HG02981 (cell line): ENCODE measurements at regions not wholly inside any gene's neighbourhood (a gene's known extent, or its start where the extent isn't known, plus 50 kb on each side); places are given as distances from the start of the nearest gene placed in this dataset.

Source experiments
- ATAC-seq: cut with Tn5 transposase; IDR thresholded peaks from one replicate; pipeline ENCODE4 v1.9.1; 2021; ENCODE audit warnings: mild to moderate bottlenecking, moderate library complexity; ENCODE audit not compliant: unreplicated experiment

DNA sequence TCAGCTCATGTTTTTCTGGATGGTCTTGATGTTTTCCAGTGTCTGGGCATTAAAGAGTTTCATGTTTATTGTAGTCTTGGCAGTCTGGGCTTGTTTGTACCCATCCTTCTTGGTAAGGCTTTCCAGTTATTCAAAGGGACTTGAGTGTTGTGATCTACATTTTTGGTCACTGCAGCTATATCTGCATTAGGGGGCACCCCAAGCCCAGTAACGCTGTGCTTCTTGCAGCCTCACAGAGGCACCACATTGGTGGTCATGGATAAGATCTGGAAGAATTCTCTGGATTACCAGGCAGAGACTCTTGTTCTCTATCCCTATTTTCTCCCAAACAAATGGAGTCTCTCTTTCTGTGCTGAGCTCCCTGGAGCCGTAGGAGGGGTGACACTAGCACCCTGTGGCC is 451.5 kb upstream of the FAT3 start:
- ATAC-seq = no peak

DNA sequence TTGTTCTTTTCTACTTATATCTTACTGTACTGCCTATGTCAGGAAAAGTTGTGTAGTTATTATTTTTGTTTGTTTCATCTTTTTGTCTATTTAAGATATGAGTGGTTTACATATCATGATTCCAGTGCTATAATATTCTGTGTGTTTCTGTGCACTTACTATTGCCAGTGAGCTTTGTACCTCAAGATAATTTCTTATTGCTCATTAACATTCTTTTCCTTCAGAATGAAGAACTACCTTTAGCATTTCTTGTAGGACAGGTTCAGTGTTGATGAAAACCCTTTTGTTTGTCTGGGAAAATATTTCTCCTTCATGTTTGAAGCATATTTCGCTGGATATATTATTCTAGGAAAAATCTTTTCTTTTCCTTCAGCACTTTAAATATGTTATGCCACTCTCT is 452.7 kb upstream of the FAT3 start:
- ATAC-seq = no peak

- ATAC-seq = no peak
Measured at GRCh38 chr11:91768783-91769182, 455.8 kb upstream of the FAT3 start.

DNA sequence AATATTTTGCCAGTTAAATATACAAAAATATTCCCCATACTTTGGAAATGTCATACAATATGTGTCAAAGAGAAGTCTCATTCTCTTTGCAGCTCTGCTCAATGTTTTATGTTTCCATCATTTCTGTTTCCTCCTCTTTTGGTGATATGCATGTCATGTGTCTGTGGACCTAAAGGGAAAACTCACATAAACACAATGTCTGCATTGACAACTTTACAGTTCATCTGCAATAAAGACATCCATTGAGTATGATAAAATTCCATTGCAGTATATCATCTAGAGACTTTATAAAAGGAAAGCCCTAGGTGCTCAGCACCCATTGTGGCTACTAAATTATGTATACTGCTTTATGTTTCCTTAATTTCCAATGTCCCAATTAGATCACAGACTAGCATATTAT is 461.3 kb upstream of the FAT3 start:
- no peak for ATAC-seq

DNA sequence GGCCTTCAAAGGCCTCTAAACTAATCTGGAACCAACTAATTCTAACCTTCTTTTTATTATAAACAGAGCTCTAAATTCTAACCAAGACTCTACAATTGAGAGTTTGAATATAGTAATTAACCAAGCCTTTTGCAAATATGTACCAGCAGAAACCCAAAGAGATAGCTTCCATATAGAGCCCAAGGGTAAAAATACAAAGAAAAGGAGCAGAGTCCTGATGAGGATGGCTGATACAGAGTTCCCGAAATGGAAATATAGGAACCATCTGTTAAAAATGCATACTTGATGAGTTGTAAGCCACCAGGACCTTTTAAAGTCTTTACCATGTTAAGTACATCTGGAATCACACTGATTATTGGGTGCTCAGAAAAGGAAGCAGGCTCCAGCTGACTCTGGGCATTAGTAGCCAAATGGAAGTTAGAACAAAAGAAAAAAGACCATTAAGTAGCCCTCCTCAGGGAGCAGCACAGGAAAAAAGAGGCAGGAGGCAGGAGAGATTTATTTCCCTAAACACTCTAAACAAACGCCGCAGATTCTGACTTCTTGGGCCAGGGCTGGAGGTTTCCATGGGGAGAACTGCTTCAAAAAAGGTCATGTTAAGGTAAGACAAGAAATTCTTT is 463.1 kb upstream of the FAT3 start:
- no peak for ATAC-seq

- no peak for ATAC-seq
Measured at GRCh38 chr11:91756829-91757480, 467.7 kb upstream of the FAT3 start.

- no peak for ATAC-seq
Measured at GRCh38 chr11:91755951-91756707, 468.5 kb upstream of the FAT3 start.

DNA sequence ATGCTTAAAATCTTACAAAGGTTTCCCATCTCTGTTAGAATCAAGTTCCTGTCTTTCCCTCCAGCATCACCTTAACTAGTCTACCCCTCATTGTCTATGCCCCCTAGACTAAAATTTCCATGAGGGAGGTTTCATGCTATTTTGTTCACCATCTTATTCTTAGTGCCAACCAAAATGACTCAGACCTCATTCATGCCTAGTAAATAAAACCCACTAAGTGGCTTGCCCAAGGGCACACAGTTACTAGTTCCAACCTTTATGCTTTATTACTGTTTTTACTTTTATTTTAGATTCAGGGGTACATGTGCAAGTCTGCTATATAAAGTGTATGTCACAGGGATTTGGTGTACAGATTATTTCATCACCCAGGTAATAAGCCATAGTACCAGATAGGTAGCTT is 469.1 kb upstream of the FAT3 start:
- ATAC-seq = no peak

- ATAC-seq = no peak
Measured at GRCh38 chr11:91749251-91749650, 475.4 kb upstream of the FAT3 start.

GRCh38 chr11:91742155-91742554 is 482.5 kb upstream of the FAT3 start:
- no peak for ATAC-seq

DNA sequence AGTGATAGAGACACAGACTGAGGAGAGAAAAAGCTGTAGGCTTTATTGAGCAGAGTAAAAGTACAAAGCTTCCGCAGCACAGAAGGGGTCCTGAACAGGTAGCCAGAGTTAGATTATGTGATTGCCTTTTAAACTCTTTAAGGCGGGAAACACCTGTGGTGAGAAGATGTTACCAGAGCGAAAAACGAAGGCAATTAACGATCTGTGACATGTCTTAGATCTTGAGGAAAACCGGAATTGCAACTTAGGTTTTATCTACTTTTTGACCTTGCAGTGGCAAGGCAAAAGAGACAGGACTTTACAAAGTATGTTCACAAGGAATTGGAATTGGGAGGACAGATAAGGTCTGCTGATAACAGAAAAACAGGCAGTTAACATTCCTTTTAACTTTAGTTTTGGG is 493.6 kb upstream of the FAT3 start:
- ATAC-seq = no peak

GRCh38 chr11:91730620-91731019 is 494.0 kb upstream of the FAT3 start:
- ATAC-seq = no peak

DNA sequence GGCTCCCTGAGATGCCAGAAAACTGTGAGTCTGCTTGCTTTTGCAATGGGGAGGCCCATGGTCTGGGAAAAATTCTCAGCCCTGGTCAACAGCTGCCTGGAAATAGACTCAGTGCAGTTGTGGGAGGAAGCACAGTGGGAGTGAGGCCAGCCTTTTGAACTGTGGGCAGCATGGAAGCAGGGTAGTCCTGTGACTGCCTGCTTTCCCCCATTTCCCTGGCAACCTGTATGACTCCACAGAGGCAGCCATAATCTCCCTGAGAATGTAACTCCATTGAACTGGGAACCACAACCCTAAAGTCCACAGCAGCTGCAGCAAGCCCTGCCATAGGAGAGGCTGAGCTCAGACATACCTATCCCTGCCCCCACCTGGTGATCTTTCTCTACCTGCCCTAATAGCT is 494.6 kb upstream of the FAT3 start:
- no peak for ATAC-seq

GRCh38 chr11:91717169-91717568 is 507.4 kb upstream of the FAT3 start:
- no peak for ATAC-seq

DNA sequence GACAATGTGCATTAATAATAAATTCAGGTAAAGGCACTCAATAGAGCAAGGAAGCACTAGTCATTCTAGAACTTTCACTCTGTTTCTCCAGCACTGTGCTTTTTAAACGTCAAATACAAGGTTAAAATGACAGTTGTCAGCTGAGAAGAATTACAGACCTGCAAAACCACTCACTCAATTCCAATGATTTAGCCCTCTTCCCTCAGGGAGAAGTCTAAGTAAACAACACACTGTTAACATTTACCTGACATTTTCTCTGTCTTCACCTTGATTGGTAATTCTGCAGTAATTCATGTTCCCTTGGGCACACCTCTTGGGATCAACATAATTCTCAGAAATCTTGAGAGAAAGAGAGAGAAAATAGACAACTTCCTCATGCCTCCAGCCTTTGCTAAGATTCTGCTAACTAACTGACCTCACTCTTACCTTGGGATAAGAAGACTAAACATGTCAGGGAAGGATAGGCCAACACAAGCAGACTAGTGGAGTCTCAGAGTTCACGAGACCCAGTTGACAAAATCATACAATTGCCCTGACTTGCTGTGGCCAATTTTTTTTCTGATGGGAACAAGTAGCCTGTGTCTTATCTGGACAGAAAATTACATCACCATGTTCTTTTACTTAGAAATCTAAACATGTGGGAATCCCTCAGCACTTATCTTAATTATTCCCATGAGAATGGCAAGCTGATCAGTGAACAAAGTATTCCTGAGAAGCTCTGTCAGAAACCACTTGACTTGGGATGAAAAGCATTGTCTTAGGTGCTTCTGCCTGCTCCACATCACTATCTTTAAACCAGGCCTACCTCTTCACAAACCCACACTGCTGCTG is 516.8 kb upstream of the FAT3 start:
- no peak for ATAC-seq

GRCh38 chr11:91703042-91703441 is 521.6 kb upstream of the FAT3 start:
- ATAC-seq = no peak

- ATAC-seq = no peak
Measured at GRCh38 chr11:91700854-91701253, 523.8 kb upstream of the FAT3 start.

- ATAC-seq = no peak
Measured at GRCh38 chr11:91698845-91699244, 525.8 kb upstream of the FAT3 start.

- ATAC-seq = no peak
Measured at GRCh38 chr11:91694331-91694730, 530.3 kb upstream of the FAT3 start.

DNA sequence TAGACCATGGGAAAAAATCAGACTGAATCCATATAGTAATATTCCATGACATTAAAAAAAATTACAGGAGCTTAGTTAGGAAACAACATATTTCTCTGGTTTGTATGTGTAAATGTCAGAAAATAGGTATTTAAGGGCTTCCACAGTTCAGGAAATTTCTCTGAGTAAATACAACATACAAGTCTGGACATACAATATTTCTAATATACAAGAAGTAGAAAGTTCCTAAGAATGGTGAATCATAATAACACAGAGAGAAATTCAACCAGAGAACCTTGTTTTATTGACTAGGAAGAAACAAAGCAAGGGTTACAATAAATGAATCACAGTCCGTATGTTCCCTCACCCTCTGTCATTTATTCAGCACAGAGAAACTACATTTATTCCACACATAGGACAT is 532.7 kb upstream of the FAT3 start:
- no peak for ATAC-seq

GRCh38 chr11:91688672-91689071 is 535.9 kb upstream of the FAT3 start:
- ATAC-seq = no peak
